DND-41 (cell line): ENCODE measurements at regions not wholly inside any gene's neighbourhood (a gene's known extent, or its start where the extent isn't known, plus 50 kb on each side); places are given as distances from the start of the nearest gene placed in this dataset.

ENCODE experiments used
- ATAC-seq: fragments of 200-7000 bp; cut with Tn5 transposase; 3 replicates; pipeline ENCODE4 v1.9.1; 2021; ENCODE audit warnings: low read depth; ENCODE audit not compliant: insufficient read depth
- DNase-seq: peaks from one replicate; pipeline ENCODE4 v3.0.0-alpha.2; 2020
- H2AFZ ChIP-seq: 2 replicates; pipeline ENCODE4 v1.6.0; 2012; ENCODE audit warnings: low read depth, low read length
- H3K27ac ChIP-seq: 2 replicates; pipeline ENCODE4 v1.5.1; 2012; ENCODE audit warnings: low read length, inconsistent platforms
- H3K27me3 ChIP-seq: fragments of 200-600 bp; sonication (generic); 2 replicates; pipeline ENCODE4 v1.6.0; 2012; ENCODE audit warnings: low read length, mild to moderate bottlenecking, inconsistent platforms; ENCODE audit not compliant: insufficient read depth, poor library complexity
- H3K36me3 ChIP-seq: 2 replicates; pipeline ENCODE4 v1.5.1; 2012; ENCODE audit warnings: low read length, inconsistent platforms; ENCODE audit not compliant: insufficient read depth
- H3K4me1 ChIP-seq: 2 replicates; pipeline ENCODE4 v1.5.1; 2012; ENCODE audit warnings: mild to moderate bottlenecking, low read length; ENCODE audit not compliant: insufficient read depth
- H3K4me2 ChIP-seq: 2 replicates; pipeline ENCODE4 v1.6.0; 2012; ENCODE audit warnings: mild to moderate bottlenecking, moderate library complexity, low read length, inconsistent platforms; ENCODE audit not compliant: insufficient read depth
- H3K4me3 ChIP-seq, 2 experiments: fragments of 200-600 bp in 1 of 2; shearing (Covaris generic) in 1 of 2; 2 replicates each; pipeline ENCODE4 v1.5.1; 2012 to 2016; ENCODE audit warnings: inconsistent platforms in 2 of 2, low read length in 2 of 2, mild to moderate bottlenecking in 2 of 2, low read depth in 1 of 2, moderate library complexity in 1 of 2
- H3K79me2 ChIP-seq: 2 replicates; pipeline ENCODE4 v1.6.0; 2012; ENCODE audit warnings: low read length, inconsistent platforms; ENCODE audit not compliant: insufficient read depth
- H3K9ac ChIP-seq: 2 replicates; pipeline ENCODE4 v1.6.0; 2012; ENCODE audit warnings: low read depth, mild to moderate bottlenecking, inconsistent platforms, low read length, moderate library complexity
- H3K9me3 ChIP-seq: 2 replicates; pipeline ENCODE4 v1.5.1; 2012; ENCODE audit warnings: low read length, moderate library complexity, mild to moderate bottlenecking, inconsistent platforms; ENCODE audit not compliant: insufficient read depth, severe bottlenecking
- H4K20me1 ChIP-seq: 2 replicates; pipeline ENCODE4 v1.6.0; 2012; ENCODE audit warnings: low read length; ENCODE audit not compliant: insufficient read depth
- EZH2 ChIP-seq: IDR thresholded peaks from 3 replicates; pipeline ENCODE4 v1.6.1; 2012; ENCODE audit warnings: borderline replicate concordance, low read depth, mild to moderate bottlenecking, moderate library complexity, low read length, inconsistent platforms; ENCODE audit not compliant: severe bottlenecking
- TF ChIP-seq, protein P1 (sequence below): IDR thresholded peaks from 2 replicates; pipeline ENCODE4 v1.5.1; 2012; ENCODE audit warnings: borderline replicate concordance, low read length, moderate library complexity, mild to moderate bottlenecking; ENCODE audit not compliant: poor library complexity, severe bottlenecking; ENCODE audit errors: extremely low read depth

DNA sequence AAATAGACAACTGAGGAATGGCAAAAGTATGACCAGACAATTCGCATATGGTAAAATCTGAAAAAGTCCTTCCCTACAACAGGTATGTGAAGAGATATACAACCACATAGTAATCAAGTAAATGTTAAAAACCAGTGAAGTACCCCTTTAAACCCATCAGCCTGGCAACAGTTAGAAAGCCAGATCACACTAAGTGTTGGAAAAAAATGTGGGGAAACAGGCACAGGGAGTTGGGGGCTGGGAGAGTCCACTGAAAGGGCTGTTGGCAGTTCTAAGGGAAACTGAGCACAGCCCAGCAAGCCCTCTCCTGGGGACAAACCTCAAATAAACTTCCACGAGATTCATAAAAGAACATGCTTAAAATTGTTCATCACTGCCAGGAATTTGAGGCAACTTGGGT is 242.1 kb downstream of the BUD13 start:
- H3K9ac ChIP-seq = no peak overlapping the region
- H3K36me3 ChIP-seq = no peaks in the 10 kb centered on the region
- H3K79me2 ChIP-seq = no peaks in the 10 kb centered on the region
- no peak overlapping the region for H3K27ac ChIP-seq
- H3K4me2 ChIP-seq = no peak overlapping the region
- no peaks in the 10 kb centered on the region for H3K4me1 ChIP-seq
- H2AFZ ChIP-seq = no peak overlapping the region
- DNase-seq = no peak
- peaks cover 8% of the 10 kb centered on the region for H3K9me3 ChIP-seq
- H4K20me1 ChIP-seq = no peaks in the 10 kb centered on the region
- H3K4me3 ChIP-seq = no peak overlapping the region
- H3K27me3 ChIP-seq = peaks cover 32% of the 10 kb centered on the region
- no peak for ATAC-seq
- no peak for TF ChIP-seq EZH2
- TF ChIP-seq, protein P1, sequence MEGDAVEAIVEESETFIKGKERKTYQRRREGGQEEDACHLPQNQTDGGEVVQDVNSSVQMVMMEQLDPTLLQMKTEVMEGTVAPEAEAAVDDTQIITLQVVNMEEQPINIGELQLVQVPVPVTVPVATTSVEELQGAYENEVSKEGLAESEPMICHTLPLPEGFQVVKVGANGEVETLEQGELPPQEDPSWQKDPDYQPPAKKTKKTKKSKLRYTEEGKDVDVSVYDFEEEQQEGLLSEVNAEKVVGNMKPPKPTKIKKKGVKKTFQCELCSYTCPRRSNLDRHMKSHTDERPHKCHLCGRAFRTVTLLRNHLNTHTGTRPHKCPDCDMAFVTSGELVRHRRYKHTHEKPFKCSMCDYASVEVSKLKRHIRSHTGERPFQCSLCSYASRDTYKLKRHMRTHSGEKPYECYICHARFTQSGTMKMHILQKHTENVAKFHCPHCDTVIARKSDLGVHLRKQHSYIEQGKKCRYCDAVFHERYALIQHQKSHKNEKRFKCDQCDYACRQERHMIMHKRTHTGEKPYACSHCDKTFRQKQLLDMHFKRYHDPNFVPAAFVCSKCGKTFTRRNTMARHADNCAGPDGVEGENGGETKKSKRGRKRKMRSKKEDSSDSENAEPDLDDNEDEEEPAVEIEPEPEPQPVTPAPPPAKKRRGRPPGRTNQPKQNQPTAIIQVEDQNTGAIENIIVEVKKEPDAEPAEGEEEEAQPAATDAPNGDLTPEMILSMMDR = no peak

DNA sequence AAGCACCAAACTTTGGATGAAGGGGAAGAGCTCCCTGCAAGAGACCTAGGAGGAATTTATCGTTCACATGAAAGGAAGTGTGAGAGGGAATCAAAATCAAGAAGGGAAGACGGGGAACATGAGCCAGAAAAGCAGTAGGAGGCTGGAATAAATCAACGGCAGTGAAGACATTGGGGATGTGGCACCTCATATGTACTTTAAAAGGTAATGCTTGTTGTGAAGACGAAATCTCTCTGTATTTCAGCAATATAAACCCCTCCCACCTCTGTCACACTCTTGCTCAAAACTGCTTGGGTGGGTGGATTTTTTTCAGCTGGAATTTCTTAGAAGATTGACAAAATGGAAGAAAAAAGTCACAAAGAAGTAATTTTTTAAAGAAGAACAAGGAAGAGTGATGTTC is 243.5 kb downstream of the BUD13 start:
- TF ChIP-seq, protein P1 = no peak
- no peak for TF ChIP-seq EZH2
- Histone ChIP-seq H4K20me1 (no peaks in the 10 kb centered on the region), H3K27me3 (peaks cover 26% of the 10 kb centered on the region), H3K9ac (no peak overlapping the region), H3K27ac (no peak overlapping the region), H3K9me3 (peaks cover 8% of the 10 kb centered on the region), H3K4me1 (no peaks in the 10 kb centered on the region), H3K36me3 (no peaks in the 10 kb centered on the region), H3K4me3 (no peak overlapping the region), H3K79me2 (no peaks in the 10 kb centered on the region), H2AFZ (no peak overlapping the region), H3K4me2 (no peak overlapping the region)
- DNase-seq (no peak), ATAC-seq (no peak)

DNA sequence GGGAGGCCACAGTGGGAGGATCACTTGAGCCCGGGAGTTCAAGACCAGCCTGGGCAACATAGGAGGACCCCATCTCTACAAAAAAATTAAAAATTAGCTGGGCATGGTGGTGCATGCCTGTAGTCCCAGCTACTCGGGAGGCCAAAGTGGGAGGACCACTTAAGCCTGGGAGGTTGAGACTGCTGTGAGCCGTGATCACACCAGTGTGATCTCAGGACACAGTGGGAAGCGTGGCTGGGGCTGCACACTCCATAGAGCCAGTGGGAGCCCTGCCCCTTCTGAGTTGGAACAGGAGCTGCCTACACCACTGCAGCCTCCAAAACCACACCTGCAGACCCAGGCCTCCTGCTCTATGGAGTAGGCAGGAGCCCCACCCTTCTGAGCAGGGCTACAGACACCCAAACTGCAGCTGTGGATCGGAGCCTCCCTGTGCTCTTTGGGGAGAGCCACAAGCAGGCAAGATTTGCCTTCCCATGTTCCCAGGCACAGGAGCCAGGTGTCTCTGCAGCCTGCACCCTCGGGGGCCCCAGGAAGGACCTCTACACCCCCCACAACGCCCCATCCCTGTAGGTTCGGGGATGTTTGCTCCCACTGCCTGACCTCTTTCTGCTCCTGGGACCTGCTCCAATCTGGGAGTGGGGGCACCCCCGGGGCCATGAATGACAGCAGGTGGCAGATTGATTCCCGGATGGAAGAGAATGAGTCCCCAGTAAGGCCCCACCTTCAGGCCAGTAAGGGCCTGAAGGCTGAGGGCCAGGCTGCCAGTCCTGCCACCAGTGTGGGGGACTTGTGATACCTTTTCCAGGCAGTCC is 245.4 kb downstream of the BUD13 start:
- H3K4me1 ChIP-seq = no peaks in the 10 kb centered on the region
- H3K4me2 ChIP-seq = no peak overlapping the region

More for the DNA sequence above, 245.4 kb downstream of the BUD13 start:
- no peak overlapping the region for H3K9ac ChIP-seq
- H3K9me3 ChIP-seq = peaks cover 8% of the 10 kb centered on the region
- no peaks in the 10 kb centered on the region for H3K36me3 ChIP-seq
- ATAC-seq = no peak
- no peak overlapping the region for H2AFZ ChIP-seq
- TF ChIP-seq, protein P1 = no peak
- no peak for TF ChIP-seq EZH2
- H3K27ac ChIP-seq = no peak overlapping the region
- H3K27me3 ChIP-seq = peaks cover 24% of the 10 kb centered on the region
- no peaks in the 10 kb centered on the region for H4K20me1 ChIP-seq
- no peak for DNase-seq
- H3K4me3 ChIP-seq = no peak overlapping the region
- H3K79me2 ChIP-seq = no peaks in the 10 kb centered on the region
